Loucy (cell line): ENCODE measurements at regions not wholly inside any gene's neighbourhood (a gene's known extent, or its start where the extent isn't known, plus 50 kb on each side); places are given as distances from the start of the nearest gene placed in this dataset.

Experiments
- EZH2phosphoT487 ChIP-seq: fragments of 200-600 bp; IDR thresholded peaks from 2 replicates; pipeline ENCODE4 v1.6.1; 2018; ENCODE audit warnings: antibody characterized with exemption, mild to moderate bottlenecking, moderate library complexity, borderline replicate concordance
- TF ChIP-seq, protein P1 (sequence below): fragments of 200-600 bp; sonication (generic); conservative IDR thresholded peaks from 2 replicates; pipeline ENCODE4 v1.5.1; 2014; ENCODE audit warnings: mild to moderate bottlenecking, antibody characterized with exemption, low read length

DNA sequence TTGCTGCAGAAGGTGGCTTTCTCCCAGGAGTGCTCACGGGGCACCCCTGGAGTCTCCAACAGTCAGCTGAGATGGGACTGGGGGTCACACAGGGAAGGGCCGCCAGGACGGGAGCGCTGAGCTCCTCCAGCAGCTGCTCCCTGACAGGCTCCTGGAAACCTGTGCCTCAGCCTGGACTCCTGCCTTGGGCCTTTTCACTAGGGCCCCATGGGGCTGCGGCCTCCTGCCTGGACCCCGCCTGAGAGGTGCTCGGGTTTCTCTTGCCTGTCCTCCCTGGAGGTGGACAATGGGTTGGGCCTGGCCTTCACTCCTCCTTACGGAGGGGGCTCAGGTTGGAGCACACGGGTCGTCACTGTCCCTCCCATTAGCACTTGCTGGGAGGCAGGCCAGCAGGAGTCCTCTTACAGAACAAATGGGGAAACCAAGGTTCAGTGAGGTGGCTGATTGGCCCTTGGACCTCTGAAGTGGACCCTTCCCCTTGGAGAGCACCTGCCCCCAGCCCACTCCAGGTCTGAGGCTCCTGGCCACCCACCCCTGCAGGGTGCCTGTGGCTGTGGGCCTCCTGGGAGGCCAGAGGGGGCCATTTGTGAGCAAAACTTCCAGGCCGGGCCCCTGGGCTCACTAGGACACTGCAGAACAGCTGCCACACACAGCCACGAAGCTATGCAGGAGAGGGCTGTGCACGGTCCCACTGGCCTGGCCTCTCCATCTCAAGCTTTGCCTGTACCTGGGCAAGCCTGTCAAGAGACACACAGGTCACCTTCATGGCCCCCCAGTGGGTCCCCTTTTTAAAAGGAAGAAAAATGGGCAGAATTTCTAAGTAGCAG is 57.1 kb upstream of the ODC1 start:
- TF ChIP-seq, protein P1, sequence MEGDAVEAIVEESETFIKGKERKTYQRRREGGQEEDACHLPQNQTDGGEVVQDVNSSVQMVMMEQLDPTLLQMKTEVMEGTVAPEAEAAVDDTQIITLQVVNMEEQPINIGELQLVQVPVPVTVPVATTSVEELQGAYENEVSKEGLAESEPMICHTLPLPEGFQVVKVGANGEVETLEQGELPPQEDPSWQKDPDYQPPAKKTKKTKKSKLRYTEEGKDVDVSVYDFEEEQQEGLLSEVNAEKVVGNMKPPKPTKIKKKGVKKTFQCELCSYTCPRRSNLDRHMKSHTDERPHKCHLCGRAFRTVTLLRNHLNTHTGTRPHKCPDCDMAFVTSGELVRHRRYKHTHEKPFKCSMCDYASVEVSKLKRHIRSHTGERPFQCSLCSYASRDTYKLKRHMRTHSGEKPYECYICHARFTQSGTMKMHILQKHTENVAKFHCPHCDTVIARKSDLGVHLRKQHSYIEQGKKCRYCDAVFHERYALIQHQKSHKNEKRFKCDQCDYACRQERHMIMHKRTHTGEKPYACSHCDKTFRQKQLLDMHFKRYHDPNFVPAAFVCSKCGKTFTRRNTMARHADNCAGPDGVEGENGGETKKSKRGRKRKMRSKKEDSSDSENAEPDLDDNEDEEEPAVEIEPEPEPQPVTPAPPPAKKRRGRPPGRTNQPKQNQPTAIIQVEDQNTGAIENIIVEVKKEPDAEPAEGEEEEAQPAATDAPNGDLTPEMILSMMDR, result no peak
- TF ChIP-seq EZH2phosphoT487, result no peak
